Stomach (tissue), 8 donors: ENCODE measurements at regions not wholly inside any gene's neighbourhood (a gene's known extent, or its start where the extent isn't known, plus 50 kb on each side); places are given as distances from the start of the nearest gene placed in this dataset.

ENCODE experiments used
- DNase-seq, 2 donors: peaks; one replicate each; pipeline versions ENCODE4 v3.0.0 to v3.0.0-alpha.2; 2013 to 2019
- H3K27ac ChIP-seq, 5 donors: fragments of 200-600 bp in 4 of 5; sonication (generic) in 4 of 5; one replicate each; pipeline ENCODE4 v1.5.1; 2013 to 2019; ENCODE audit warnings: mild to moderate bottlenecking in 1 of 5, moderate library complexity in 1 of 5
- H3K27me3 ChIP-seq, 3 donors: fragments of 200-600 bp; sonication (generic); one replicate each; pipeline ENCODE4 v1.5.1; 2017 to 2019; ENCODE audit warnings: mixed run types in 1 of 3
- H3K36me3 ChIP-seq, 4 donors: fragments of 200-600 bp; sonication (generic); 1 replicate in 3 of 4; 2 replicates in 1 of 4; pipeline ENCODE4 v1.5.1; 2016 to 2019
- H3K4me1 ChIP-seq, 4 donors: fragments of 200-600 bp; sonication (generic); one replicate each; pipeline ENCODE4 v1.5.1; 2016 to 2019
- H3K4me3 ChIP-seq, 4 donors: fragments of 200-600 bp; sonication (generic) in 3 of 4; one replicate each; pipeline ENCODE4 v1.5.1; 2016 to 2019; ENCODE audit warnings: mild to moderate bottlenecking in 1 of 4
- H3K9me3 ChIP-seq, 4 donors: fragments of 200-600 bp; sonication (generic); one replicate each; pipeline ENCODE4 v1.5.1; 2016 to 2019
- CTCF ChIP-seq, 7 experiments: fragments of 450-650 bp in 4 of 7; fragments of 200-600 bp in 3 of 7; sonication (generic) in 3 of 7; IDR thresholded peaks; one replicate each; pipeline ENCODE4 v1.5.1; 2016 to 2019; ENCODE audit warnings: antibody characterized with exemption in 7 of 7, control low read depth in 2 of 7, mild to moderate bottlenecking in 1 of 7
- EP300 ChIP-seq: sonication (generic); formaldehyde crosslinking; IDR thresholded peaks from one replicate; pipeline ENCODE4 v1.6.1; 2017; ENCODE audit warnings: antibody characterized with exemption
- POLR2A ChIP-seq, 4 donors: fragments of 450-650 bp; IDR thresholded peaks; one replicate each; pipeline ENCODE4 v1.6.1; 2016; ENCODE audit warnings: antibody characterized with exemption in 4 of 4, control low read depth in 2 of 4, mild to moderate bottlenecking in 1 of 4, moderate library complexity in 1 of 4
- POLR2AphosphoS5 ChIP-seq, 3 donors: sonication (generic); formaldehyde crosslinking; IDR thresholded peaks; one replicate each; pipeline ENCODE4 v1.6.1; 2016; ENCODE audit warnings: antibody characterized with exemption in 3 of 3
- WGBS, 5 donors: extraction: QIAGEN DNeasy Blood & Tissue Kit in 3 of 5; methylation state at CpG; one replicate each; pipeline versions ENCODE4 v1.1.5 to v1.1.7; 2013 to 2018; 5-methylcytosine and 5-hydroxymethylcytosine counted together
- intact Hi-C: fragments of 100-400 bp; cut with DNase I; formaldehyde crosslinking; loops from one replicate; pipeline ENCODE4 v1.15.1; 2023; ENCODE audit warnings: low total_unique reads
- donor health status: healthy with polysubstance abuse.
- donor health status: Bipolar disorder and iron deficiency.
- donor health status: healthy.

GRCh38 chr21:19256934-19257660 is 853.5 kb upstream of the TMPRSS15 start:
- Histone ChIP-seq H3K4me1 (no peaks in the 10 kb centered on the region), H3K36me3 (no peaks in the 10 kb centered on the region), H3K4me3 (no peak overlapping the region), H3K27ac (no peak overlapping the region), H3K27me3 (no peaks in the 10 kb centered on the region), H3K9me3 (no peaks in the 10 kb centered on the region)
- TF ChIP-seq POLR2AphosphoS5 (IDR thresholded peaks at IDR 0.05): no peak
- TF ChIP-seq POLR2A (IDR thresholded peaks at IDR 0.05): no peak
- no peak for TF ChIP-seq CTCF (IDR thresholded peaks at IDR 0.05)
- TF ChIP-seq EP300: no peak
- 47 to 76% (median 59%) methylated on average over 4 of the region's 4 CpGs for WGBS, 5 donors
- intact Hi-C loops: no loop called here
- no peak for DNase-seq

GRCh38 chr21:19261731-19262376 is 858.3 kb upstream of the TMPRSS15 start:
- 73 to 91% (median 86%) methylated on average over 7 to 10 of the region's 10 CpGs for WGBS, 5 donors
- H3K4me1 ChIP-seq: no peaks in the 10 kb centered on the region
- H3K36me3 ChIP-seq: no peaks in the 10 kb centered on the region
- DNase-seq: no peak
- H3K9me3 ChIP-seq: no peaks in the 10 kb centered on the region
- H3K27ac ChIP-seq: no peak overlapping the region
- H3K4me3 ChIP-seq: no peak overlapping the region
- no peaks in the 10 kb centered on the region for H3K27me3 ChIP-seq
- intact Hi-C loops: no loop called here
- no peak for TF ChIP-seq CTCF (IDR thresholded peaks at IDR 0.05)
- no peak for TF ChIP-seq POLR2AphosphoS5 (IDR thresholded peaks at IDR 0.05)
- TF ChIP-seq EP300: no peak
- no peak for TF ChIP-seq POLR2A (IDR thresholded peaks at IDR 0.05)

- no peaks in the 10 kb centered on the region for H3K4me1 ChIP-seq
- no peak for DNase-seq
- H3K4me3 ChIP-seq: no peak overlapping the region
- TF ChIP-seq POLR2AphosphoS5 (IDR thresholded peaks at IDR 0.05) (no peak), POLR2A (IDR thresholded peaks at IDR 0.05) (no peak), CTCF (IDR thresholded peaks at IDR 0.05) (no peak), EP300 (no peak)
- no peak overlapping the region for H3K27ac ChIP-seq
- no peaks in the 10 kb centered on the region for H3K9me3 ChIP-seq
- intact Hi-C loops: no loop called here
- H3K36me3 ChIP-seq: no peaks in the 10 kb centered on the region
- no peaks in the 10 kb centered on the region for H3K27me3 ChIP-seq
- 59 to 81% (median 70%) methylated on average over 3 of the region's 3 CpGs for WGBS, 5 donors
Measured at GRCh38 chr21:19266636-19267035, 863.1 kb upstream of the TMPRSS15 start.

- DNase-seq: no peak
- Histone ChIP-seq H3K4me1 (no peaks in the 10 kb centered on the region), H3K36me3 (no peaks in the 10 kb centered on the region), H3K9me3 (no peaks in the 10 kb centered on the region), H3K4me3 (no peak overlapping the region), H3K27ac (no peak overlapping the region), H3K27me3 (no peaks in the 10 kb centered on the region)
- TF ChIP-seq POLR2A (IDR thresholded peaks at IDR 0.05) (no peak), POLR2AphosphoS5 (IDR thresholded peaks at IDR 0.05) (no peak), EP300 (no peak)
- intact Hi-C loops: no loop called here
- WGBS, 5 donors: 47 to 69% (median 62%) methylated on average over 3 of the region's 3 CpGs
Measured at GRCh38 chr21:19268686-19269085, 865.1 kb upstream of the TMPRSS15 start.

GRCh38 chr21:19275065-19275464 is 871.5 kb upstream of the TMPRSS15 start:
- intact Hi-C loops: no loop called here
- 80 to 84% (median 81%) methylated on average over 2 of the region's 2 CpGs for WGBS, 5 donors

More at GRCh38 chr21:19275065-19275464, 871.5 kb upstream of the TMPRSS15 start:
- H3K27ac ChIP-seq: no peak overlapping the region
- DNase-seq: no peak
- no peaks in the 10 kb centered on the region for H3K4me1 ChIP-seq
- H3K9me3 ChIP-seq: no peaks in the 10 kb centered on the region
- no peaks in the 10 kb centered on the region for H3K27me3 ChIP-seq
- no peak for TF ChIP-seq POLR2AphosphoS5 (IDR thresholded peaks at IDR 0.05)
- no peak for TF ChIP-seq EP300
- TF ChIP-seq POLR2A (IDR thresholded peaks at IDR 0.05): no peak
- TF ChIP-seq CTCF (IDR thresholded peaks at IDR 0.05): no peak
- H3K36me3 ChIP-seq: no peaks in the 10 kb centered on the region
- no peak overlapping the region for H3K4me3 ChIP-seq
